ENCODE measurements at regions not wholly inside any gene's neighbourhood (a gene's known extent, or its start where the extent isn't known, plus 50 kb on each side); places are given as distances from the start of the nearest gene placed in this dataset.

GRCh38 chr13:91169321-91170050 lies 178.0 kb upstream of the MIR17HG start:
- H3K9me3 ChIP-seq (ENCODE audit: low read depth, low read length), result peaks cover 1% of the 10 kb centered on the region
- DNase-seq (ENCODE audit: insufficient read length, low spot score, missing footprints), result no peak
- H3K27me3 ChIP-seq (ENCODE audit: insufficient read depth, low read length), result no peaks in the 10 kb centered on the region
- no peaks in the 10 kb centered on the region for H3K36me3 ChIP-seq (ENCODE audit: insufficient read depth, low read length)
- no peaks in the 10 kb centered on the region for H4K20me1 ChIP-seq (ENCODE audit: insufficient read depth, low read length)
- no peak overlapping the region for H3K27ac ChIP-seq (ENCODE audit: low read depth, low read length)
- no peak overlapping the region for H2AFZ ChIP-seq (ENCODE audit: low read length)
- TF ChIP-seq CTCF (IDR thresholded peaks at IDR 0.05; ENCODE audit: extremely low read depth, low read depth, low read length), result no peak
- no peak overlapping the region for H3K4me2 ChIP-seq (ENCODE audit: insufficient read depth, low read length)
- H3K4me3 ChIP-seq (ENCODE audit: insufficient read depth, low read length), result no peak overlapping the region
- H3K4me1 ChIP-seq (ENCODE audit: insufficient read depth, low read length), result no peaks in the 10 kb centered on the region
- H3K79me2 ChIP-seq (ENCODE audit: insufficient read depth, low read length), result no peaks in the 10 kb centered on the region

GRCh38 chr13:91172160-91172559 lies 175.3 kb upstream of the MIR17HG start:
- Histone ChIP-seq H3K36me3 (ENCODE audit: insufficient read depth, low read length) (no peaks in the 10 kb centered on the region), H3K4me3 (ENCODE audit: insufficient read depth, low read length) (no peak overlapping the region), H3K4me2 (ENCODE audit: insufficient read depth, low read length) (no peak overlapping the region), H3K9me3 (ENCODE audit: low read depth, low read length) (peaks cover 1% of the 10 kb centered on the region), H4K20me1 (ENCODE audit: insufficient read depth, low read length) (no peaks in the 10 kb centered on the region), H3K27ac (ENCODE audit: low read depth, low read length) (no peak overlapping the region), H3K79me2 (ENCODE audit: insufficient read depth, low read length) (no peaks in the 10 kb centered on the region), H3K4me1 (ENCODE audit: insufficient read depth, low read length) (no peaks in the 10 kb centered on the region), H3K27me3 (ENCODE audit: insufficient read depth, low read length) (no peaks in the 10 kb centered on the region), H2AFZ (ENCODE audit: low read length) (no peak overlapping the region)
- DNase-seq (ENCODE audit: insufficient read length, low spot score, missing footprints), result no peak
- no peak for TF ChIP-seq CTCF (IDR thresholded peaks at IDR 0.05; ENCODE audit: extremely low read depth, low read depth, low read length)

DNA sequence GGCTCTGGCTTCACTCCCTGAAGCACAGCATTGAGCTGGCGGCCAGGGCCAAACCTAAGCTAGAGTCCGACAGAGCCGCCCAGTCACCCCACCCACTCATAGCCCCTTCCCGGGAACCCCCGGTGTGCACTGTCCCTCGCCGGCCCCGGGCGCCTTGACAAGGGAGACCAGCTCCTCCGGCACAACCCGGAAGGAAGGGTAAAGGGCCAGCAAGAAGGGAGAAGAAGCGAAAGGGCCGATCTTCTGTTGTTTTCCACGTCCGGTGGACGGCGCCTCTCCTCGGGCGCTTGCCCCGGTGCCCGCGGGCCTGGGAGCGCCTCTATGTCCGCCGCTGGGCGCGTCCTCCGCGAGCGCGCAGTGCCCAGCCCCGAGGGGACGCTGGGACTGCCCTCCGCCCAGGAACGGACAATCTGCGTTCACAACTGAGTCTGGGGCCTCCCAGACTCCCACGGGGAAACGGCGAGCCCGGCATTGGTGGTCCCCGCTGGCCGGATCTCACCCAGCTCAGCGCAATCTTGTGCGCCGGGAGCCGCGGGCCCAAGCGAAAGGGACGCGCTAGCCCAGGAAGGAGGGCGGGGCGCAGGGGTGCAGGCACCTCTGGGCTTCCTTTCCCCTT lies 172.5 kb upstream of the MIR17HG start:
- Histone ChIP-seq H3K27me3 (ENCODE audit: insufficient read depth, low read length) (no peaks in the 10 kb centered on the region), H3K27ac (ENCODE audit: low read depth, low read length) (no peak overlapping the region), H4K20me1 (ENCODE audit: insufficient read depth, low read length) (no peaks in the 10 kb centered on the region), H3K79me2 (ENCODE audit: insufficient read depth, low read length) (no peaks in the 10 kb centered on the region), H3K9me3 (ENCODE audit: low read depth, low read length) (no peaks in the 10 kb centered on the region), H3K4me3 (ENCODE audit: insufficient read depth, low read length) (no peak overlapping the region), H2AFZ (ENCODE audit: low read length) (no peak overlapping the region), H3K4me1 (ENCODE audit: insufficient read depth, low read length) (no peaks in the 10 kb centered on the region), H3K36me3 (ENCODE audit: insufficient read depth, low read length) (no peaks in the 10 kb centered on the region), H3K4me2 (ENCODE audit: insufficient read depth, low read length) (no peak overlapping the region)
- no peak for TF ChIP-seq CTCF (IDR thresholded peaks at IDR 0.05; ENCODE audit: extremely low read depth, low read depth, low read length)
- DNase-seq (ENCODE audit: insufficient read length, low spot score, missing footprints), result peak; percentile 39

DNA sequence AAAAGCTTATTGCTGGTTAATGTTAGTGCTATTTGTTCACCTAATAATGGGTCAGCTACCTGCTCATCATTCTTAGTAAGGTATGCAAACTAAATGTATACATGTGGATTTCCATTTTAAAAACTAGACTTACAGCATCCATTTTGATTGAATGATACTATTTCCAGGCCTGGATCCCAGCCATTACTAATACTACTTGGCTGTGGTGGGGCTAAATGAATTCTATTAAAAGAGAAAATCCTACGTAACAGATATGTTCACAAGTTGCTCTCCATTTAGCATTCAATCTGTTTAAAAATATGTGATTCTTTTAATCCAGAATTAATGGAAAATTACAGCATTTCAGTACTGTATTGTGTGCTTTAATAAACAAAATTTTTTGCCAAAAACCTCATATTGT lies 169.4 kb upstream of the MIR17HG start:
- TF ChIP-seq CTCF (IDR thresholded peaks at IDR 0.05; ENCODE audit: extremely low read depth, low read depth, low read length), result no peak
- no peak overlapping the region for H3K4me2 ChIP-seq (ENCODE audit: insufficient read depth, low read length)
- H3K27ac ChIP-seq (ENCODE audit: low read depth, low read length), result no peak overlapping the region
- H4K20me1 ChIP-seq (ENCODE audit: insufficient read depth, low read length), result no peaks in the 10 kb centered on the region
- no peak for DNase-seq (ENCODE audit: insufficient read length, low spot score, missing footprints)
- H2AFZ ChIP-seq (ENCODE audit: low read length), result no peak overlapping the region
- no peak overlapping the region for H3K4me3 ChIP-seq (ENCODE audit: insufficient read depth, low read length)
- no peaks in the 10 kb centered on the region for H3K36me3 ChIP-seq (ENCODE audit: insufficient read depth, low read length)
- no peaks in the 10 kb centered on the region for H3K79me2 ChIP-seq (ENCODE audit: insufficient read depth, low read length)
- peaks cover 5% of the 10 kb centered on the region for H3K9me3 ChIP-seq (ENCODE audit: low read depth, low read length)
- no peaks in the 10 kb centered on the region for H3K27me3 ChIP-seq (ENCODE audit: insufficient read depth, low read length)
- no peaks in the 10 kb centered on the region for H3K4me1 ChIP-seq (ENCODE audit: insufficient read depth, low read length)

All from osteoblast (primary cell).